A204.1 (cell line): ENCODE measurements at regions not wholly inside any gene's neighbourhood (a gene's known extent, or its start where the extent isn't known, plus 50 kb on each side); places are given as distances from the start of the nearest gene placed in this dataset.
"Not testable (repeated sequence)": the region's sequence is repeated elsewhere in the genome, so short reads cannot be mapped to it uniquely, and the experiment has no call there.

Experiments
- FAIRE-seq: peaks from 2 replicates; lab custom pipeline; 2012; peaks lifted over from hg19 to GRCh38; lab: Jason Lieb, UNC

DNA sequence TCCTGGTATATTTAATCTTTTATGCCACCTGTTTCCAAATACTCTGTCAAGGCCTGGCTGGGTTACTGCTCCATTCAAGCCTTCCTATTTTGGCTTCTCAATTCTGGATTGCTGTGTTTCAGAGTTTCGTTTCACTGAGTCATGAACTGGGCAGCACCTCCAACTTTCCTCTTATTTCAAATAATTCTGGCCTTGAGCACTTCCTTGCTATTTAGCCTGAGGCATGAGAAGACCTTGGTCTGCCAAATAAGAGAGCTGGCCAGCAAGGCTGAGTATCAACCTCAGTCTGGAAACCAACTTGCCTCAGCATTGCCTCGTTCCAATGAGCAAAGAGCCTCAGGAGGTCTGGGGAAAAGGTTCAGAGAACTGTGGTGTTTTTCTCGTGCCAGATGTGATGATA lies 66.6 kb downstream of the TNFAIP3 start:
- no peak for FAIRE-seq

DNA sequence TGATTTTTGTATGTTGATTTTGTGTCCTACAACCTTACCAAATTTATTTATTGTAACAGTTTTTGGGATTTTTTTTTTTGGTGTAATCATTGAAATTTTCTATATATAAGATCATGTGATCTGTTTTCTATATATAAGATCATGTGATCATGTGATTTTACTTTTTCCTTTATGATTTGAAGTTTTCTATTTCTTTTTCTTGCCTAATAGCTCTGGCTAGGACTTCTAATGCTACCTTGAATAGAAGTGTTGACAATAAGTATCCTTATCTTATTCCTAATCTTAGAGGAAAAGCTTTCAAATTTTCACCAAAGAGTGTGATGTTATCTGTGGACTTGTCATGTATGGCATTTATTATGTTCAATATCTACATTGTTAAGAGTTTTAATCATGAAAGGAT lies 69.7 kb downstream of the TNFAIP3 start:
- no peak for FAIRE-seq

DNA sequence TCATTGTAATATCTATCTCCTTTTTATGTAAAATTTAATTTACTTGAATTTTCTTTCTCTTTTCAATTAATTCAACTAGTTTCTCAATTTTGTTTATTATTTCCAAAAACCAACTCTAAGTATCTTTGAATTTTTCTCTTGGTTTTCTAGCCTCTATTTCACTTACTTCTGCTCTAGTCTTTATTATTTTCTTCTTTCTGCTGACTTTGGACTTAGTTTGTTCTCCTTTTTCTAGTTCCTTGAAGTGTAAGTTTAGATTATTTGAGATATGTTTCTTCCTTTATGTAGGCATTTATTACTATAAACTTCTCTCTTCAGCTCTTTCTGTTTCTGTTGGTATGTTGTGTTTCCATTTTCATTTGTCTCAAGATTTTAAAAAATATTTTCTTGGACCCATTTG lies 70.8 kb downstream of the TNFAIP3 start:
- FAIRE-seq: peak; percentile 85

DNA sequence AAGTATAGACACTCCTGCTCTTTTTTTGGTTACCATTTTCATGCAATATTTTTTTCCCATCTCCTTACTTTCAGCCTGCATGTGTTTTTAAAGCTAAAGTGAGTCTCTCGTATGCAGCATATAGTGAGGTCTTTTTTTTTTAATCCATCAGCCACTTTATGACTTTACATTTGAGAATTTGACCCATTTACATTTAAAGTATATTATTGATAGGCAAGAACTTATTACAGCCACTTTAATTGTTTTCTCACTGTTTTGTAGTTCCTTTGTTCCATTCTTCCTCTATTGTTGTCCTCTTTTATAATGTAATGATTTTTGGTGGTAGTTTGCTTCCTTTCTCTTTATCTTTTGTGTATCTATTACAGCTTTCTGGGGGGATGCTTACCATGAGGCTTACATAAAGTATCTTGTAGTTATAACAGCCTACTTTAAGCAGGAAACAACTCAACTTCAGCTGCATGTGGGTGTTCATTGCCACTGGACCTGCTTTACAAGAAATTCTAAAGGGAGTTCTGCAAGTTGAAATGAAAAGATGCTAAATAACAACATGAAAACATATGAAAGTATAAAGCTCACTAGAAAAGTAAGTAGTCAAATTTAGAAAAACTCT lies 71.8 kb downstream of the TNFAIP3 start:
- no peak for FAIRE-seq

DNA sequence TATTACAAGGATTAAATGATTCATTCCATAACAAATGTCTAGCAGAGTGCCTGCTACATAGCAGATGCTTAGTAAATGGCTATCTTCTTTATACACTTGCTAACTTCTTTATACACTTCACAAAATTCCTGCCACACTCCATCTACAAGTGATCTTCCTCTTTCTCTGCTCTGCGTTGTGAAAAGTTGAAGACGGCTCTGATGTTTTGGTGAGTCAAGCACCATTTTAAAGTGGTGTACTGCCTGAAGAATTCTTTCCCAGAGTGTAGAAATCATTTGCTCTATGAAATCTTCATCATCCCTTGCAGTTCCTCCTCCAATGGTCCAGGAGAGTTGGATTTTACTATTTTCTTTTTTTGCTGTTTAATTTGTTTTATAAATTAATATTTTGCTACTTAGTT lies 74.9 kb downstream of the TNFAIP3 start:
- FAIRE-seq: no peak

DNA sequence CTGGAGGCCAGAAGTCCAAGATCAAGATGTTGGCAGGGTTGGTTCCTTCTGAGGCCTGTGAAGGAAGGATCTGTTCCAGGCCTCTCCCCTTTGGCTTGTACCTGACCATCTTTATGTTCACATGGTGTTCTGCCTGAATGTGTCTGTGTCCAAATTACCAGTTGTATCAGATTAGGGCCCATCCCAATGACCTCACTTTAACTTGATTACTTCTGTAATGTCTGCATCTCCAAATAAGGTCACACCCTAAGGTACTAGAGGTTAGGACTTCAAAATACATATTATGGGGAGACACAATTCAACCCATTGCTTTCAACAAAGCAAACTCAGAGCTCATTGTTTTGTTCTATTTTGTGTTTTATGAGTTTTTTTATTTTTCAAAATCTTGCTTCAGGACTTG lies 75.7 kb downstream of the TNFAIP3 start:
- FAIRE-seq: no peak

DNA sequence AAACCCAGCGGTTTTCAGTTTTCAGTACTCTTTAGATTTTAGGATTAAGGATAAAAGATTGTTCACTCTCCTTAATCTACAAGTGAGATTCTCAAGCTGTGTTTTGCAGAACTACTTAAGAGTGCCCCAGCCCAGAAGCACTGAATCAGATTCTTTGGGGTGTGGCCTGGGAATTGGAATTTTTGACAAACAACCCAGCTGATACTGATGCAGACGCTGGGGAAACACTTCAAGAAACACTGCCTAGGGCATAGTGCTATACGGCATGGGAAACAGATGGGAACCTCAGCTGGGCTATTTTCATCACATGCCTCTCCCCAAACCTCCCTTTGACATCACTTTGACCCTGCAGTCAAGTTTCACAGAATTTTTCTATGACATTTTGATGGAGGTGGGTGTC lies 77.3 kb downstream of the TNFAIP3 start:
- not testable (repeated sequence) for FAIRE-seq

DNA sequence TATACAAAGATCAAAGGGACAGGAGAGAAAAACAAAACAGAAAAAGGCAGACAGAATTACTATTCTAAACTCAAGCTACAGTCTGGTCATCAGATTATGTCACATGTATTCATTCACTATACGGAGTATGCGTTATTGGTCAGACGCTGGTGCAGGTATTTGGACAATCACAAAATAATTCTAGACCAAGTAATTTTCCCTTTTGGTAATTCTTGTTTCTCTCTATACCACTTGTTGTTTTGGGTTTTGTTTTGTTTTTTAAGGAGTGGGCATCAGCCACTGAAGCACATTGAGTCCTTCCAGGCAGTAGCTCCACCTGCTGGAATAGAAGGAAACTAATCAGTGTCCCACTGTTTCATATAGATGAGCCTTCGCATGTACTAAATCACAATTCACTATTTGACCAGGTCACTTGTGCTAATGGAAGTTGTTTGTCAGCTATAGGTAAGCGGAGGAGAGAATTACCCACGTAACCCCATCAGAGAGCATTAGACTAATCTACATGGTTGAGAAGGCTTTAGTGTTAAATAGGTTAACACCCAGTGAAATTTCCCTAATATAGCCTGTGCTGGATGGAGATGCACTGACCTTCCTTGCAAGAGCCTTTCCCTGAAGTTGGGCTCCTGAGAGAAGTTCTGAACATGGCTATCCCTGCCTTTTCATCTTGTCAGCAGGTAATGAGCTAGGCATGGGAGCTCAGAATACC lies 77.9 kb downstream of the TNFAIP3 start:
- peak; percentile 89 for FAIRE-seq

DNA sequence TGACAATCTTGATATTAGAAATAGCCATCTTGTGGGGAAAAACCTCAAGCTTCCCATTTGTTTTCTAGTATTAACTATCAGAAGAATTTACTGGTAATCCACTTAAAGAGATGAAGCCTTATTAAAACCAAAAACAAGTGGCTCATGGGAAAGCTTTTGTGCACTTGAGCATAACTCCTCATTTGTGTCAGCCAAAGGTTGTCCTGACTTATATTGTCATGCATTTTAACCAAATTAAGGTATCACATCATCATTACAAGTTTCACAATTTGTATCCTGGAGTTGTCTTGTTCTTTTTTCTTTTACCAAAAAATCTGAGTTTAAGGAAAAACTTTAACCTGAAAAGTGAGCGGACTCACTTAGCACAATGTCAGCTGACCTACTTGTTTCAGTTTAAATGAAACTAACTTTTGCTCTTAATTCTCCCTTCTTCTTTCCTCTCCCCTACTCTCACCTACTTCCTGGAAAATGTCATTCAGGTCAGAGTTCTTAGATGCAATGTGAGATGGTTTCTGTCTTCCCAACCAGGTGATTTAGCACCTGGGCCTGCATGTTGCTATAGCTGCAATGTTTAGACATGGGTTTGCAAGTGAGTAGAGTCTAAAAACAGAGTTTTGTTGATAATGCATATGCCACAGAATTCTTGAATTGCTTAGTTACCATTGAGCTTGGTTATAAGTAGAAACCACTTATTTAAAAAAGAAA lies 82.8 kb downstream of the TNFAIP3 start:
- no peak for FAIRE-seq

DNA sequence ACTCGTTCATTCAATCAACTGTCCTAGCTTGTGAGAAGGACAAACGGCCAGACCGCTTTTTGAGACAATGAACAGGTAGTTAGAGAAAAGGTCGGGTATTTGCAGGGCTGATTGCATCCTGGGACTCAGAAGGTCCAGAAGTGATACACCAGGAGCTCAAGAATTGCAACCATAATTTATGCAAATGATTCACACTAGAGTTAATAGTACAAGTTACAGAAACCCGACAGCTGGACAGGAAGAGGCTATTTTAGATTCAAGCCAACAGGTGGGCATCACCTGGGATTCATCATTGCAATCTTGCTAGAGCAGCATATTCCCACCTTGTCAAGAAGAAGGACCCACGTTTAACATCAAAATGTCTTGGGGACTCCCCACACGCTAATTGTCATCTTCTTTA lies 83.5 kb downstream of the TNFAIP3 start:
- FAIRE-seq: no peak

DNA sequence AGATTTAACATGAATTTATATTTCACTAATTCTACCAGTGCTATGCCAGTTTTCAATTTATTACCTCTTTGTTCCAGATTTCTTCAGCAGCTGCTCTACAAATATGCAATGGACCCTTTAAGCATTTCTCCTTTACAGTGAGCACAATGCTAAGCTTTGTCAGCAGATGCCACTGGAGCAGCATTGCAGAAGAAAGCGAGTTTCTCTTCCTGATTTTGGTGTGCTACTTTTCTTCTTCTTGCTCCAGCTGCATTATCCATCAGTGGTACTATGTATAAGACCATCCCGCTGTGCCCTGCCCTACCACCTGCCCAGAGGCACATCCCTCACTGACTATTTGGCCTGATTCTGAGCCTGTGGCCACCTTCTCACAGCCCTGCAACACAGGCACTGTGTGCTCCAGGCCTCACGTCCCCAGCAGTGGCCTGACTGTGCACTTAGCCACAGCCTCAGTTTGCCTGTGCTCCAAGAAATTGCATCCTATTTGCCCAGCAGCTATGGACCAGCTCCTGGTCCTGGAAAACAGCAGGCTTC lies 84.1 kb downstream of the TNFAIP3 start:
- no peak for FAIRE-seq

DNA sequence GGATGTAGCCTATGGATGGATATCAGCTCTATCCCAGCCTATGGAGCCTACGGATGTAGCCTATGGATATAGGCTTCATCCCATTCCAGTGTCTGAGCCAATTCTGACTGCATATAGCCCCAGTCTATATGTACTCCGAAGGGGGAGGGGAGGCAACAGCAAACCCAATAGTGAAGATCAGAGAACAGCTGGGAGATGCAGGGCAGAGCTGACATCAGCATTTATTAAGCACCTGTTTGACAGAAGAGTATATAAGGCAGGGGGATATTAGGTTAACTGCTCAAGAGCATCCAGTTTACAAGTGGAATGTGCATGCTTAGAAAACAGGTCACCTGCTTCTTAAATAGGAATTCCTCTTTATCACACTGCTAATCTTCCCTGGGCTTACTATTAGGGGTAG lies 85.2 kb downstream of the TNFAIP3 start:
- FAIRE-seq: no peak

DNA sequence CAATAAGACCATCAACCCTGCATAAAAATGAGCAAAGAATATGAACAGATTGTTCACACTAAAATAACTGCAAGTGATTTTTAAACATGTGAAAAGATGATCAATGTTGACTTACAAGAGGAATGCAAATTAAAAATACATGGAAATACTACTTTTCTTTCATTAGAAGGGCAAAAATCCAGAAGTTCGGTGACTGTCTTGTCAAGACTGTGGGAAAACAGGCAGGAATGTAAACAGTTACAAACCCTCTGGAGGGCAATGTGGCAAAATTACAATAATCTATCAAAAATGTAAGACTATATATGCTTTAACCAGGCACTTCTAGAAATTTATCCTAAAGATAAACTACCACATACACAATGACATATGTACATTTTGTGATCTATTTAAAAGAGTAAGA lies 86.7 kb downstream of the TNFAIP3 start:
- peak; percentile 11 for FAIRE-seq

DNA sequence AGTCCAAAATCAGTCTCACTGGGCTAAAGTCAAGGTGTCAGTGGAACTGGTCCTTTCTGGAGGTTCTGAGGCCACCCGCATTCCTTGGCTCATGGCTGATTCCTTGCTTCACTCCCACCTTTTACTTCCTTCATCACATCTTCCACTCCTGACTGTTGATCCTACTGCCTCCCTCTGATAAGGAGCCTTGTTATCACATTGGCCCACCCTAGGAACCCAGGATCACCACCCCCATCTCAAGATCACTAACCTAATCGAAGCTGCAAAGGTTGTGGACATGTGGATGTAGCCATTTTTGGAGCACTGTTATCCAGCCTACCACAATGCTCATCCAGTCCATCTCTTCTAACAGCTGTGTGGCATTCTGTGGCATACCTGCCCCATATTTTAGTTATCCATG lies 87.2 kb downstream of the TNFAIP3 start:
- FAIRE-seq: no peak

DNA sequence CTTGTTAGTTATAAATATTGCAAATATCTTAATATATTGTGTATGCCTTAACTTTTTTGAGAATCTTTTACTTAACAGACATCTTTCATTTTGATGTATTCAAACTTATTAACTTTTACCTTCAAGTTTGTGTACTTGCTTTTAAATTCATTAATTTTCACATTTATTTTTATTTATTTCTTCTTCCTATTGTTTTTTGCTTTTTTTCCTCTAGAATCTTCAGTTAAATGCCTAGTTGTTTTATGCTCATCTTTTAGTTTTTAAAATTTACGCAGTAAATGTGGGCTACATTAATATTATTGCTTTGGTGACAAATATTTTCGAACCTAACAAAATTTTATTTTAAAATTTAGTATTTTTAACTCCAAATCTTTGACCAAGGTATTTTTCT lies 89.0 kb downstream of the TNFAIP3 start:
- peak; percentile 80 for FAIRE-seq

DNA sequence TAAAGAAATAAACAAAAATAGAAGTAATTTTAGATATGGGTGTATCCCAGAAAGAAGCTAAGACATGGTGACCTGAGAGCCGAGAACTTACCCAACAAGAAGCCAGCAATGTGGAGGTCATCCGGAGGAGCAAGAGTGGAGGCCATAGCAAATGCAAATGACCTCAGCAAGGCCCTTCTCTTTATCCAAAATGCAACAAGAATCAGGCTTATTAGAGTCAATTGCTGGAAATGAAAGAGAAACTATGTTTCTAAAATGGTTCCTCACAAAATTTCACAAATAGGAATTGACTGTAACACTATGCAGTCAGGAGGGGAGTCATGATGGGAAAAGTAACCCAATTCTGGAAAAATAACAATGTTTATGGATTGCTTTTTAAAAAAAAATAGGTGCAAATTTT lies 90.4 kb downstream of the TNFAIP3 start:
- FAIRE-seq: no peak

DNA sequence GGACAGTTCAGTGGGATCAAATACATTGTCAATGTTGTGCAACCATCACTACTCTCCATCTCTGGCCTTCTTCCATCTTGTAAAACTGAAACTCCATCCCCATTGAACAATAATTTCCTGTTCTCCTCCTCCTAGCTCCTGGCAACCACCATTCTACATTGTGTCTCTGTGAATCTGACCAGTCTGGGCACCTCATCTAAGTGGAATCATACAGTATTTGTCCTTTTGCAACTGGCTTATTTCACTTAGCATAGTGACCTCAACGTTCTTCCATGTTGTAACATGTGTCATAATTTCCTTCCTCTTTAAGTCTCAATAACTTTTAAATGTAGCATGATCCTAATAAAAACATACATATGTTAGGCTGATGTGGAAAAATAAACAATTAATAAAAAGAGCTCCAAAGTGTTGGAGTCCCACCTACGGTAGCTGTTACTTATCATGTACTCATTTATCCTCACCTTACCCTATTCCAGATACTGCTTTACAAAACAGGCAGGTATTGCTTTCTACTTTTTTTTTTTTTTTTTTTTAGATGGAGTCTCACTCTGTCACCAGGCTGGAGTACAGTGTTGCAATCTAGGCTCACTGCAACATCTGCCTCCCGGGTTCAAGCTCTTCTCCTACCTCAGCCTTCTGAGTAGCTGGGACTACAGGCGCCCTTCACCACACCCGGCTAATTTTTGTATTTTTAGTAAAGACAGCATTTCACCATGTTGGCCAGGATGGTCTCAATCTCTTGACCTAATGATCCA lies 91.9 kb downstream of the TNFAIP3 start:
- FAIRE-seq: no peak

DNA sequence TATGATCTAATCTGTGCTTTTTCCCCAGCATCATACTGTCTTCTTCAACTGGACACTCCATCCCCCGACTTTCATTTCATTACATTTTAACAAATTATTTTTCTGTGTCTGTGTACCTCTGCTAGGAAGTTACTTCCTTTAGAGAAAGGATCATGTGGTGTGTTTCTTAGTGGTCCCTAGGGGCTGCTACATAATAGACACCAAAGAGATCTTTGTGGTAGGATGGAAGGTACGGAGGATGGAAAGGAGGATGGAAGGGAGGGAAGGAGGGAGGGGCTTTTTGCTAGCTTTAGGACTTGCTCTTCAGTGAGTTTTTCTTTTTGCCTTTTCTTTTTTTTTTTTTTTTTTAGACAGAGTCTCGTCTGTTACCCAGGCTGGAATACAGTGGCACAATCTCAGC lies 95.7 kb downstream of the TNFAIP3 start:
- FAIRE-seq: no peak

DNA sequence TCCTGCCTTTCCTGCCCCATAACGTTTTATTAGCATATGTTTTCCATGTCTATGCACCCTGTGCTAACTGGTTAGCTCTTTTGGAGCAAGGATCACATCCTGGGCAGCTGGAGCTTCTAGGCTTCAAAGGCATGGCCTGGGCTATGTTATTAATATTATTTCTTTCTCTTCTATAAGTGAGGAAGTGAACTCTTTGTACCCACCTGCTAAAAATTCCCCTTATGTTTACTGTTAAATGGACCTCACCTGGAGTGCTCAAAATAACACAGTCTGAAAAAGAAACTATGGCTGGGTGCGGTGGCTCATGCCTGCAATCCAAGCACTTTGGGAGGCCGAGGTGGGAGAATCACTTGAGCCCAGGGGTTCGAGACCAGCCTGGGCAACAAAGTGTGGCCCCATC lies 97.8 kb downstream of the TNFAIP3 start:
- FAIRE-seq: no peak

DNA sequence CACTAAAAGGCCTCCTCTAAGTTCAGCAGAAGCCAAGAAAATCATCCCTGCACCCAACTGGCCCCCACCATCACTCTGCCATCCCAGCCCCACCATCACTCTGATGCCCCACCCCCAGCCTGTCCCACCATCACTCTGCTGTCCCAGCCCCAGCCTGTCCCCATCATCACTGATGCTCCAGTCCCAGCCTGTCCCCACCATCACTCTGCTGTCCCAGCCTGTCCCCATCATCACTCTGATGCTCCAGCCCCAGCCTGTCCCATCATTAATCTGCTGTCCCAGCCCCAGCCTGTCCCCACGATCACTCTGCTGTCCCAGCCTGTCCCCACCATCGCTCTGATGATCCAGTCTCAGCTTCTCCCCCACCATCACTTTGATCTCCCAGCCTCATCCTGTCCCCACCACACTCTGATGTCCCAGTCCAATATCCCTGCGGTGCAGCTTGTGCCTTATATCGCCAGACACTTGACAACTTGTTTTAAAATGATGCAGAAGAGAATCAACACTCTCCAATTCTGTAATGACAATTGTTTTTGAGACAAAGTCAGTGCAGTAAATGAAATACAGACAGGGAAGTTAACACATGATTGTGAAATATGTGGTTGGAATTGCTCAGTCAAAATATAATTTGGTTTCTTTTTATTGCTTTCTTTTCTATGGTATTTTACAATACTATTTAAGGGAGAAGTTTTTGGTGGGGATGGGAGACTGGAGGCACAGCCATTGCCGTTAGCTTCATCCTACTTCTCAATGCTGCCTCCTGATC lies 100.8 kb downstream of the TNFAIP3 start:
- FAIRE-seq: no peak

DNA sequence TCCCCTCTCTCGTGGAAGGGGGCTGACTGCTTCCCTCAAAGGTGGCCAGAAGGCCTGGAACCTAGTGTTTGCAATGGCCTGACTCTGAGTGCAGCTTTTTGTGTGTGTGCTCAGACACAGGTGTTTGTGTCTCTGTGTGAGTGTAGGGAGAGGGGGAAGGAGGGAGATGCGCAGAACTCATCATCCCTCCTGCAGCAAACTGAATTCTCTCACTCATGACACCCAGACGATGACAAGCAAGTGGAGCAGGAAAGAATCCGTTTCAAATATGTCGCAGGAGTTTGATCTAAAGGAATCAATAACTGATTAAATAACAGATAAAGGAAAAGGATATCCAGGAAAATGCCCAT lies 101.4 kb downstream of the TNFAIP3 start:
- FAIRE-seq: no peak

DNA sequence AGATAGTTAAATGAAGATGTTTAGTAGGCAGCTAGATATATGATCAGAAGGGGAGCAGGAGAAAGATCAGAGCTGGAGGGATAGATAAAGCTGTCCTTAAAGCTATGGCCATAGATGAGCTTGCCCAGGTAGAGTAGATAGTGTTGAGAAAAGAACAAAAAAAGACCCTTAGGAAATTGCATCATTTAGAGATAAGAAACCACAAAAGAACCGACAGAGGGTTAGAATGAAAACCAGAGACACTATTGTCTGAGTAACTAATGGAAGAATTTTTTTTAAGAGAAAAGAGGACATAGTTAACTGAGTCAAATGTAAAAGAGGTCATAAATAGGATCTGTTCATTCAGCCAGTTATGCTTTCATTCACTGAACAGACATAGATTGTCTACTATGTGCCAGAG lies 101.8 kb downstream of the TNFAIP3 start:
- no peak for FAIRE-seq
